IPS-15b (cell line): ENCODE measurements at regions not wholly inside any gene's neighbourhood (a gene's known extent, or its start where the extent isn't known, plus 50 kb on each side); places are given as distances from the start of the nearest gene placed in this dataset.

Source experiments
- H3K27me3 ChIP-seq: one replicate; pipeline ENCODE4 v1.6.1; 2013; ENCODE audit warnings: low read length; ENCODE audit not compliant: control insufficient read depth, insufficient read depth
- H3K36me3 ChIP-seq: one replicate; pipeline ENCODE4 v1.6.1; 2013; ENCODE audit warnings: low read length; ENCODE audit not compliant: control insufficient read depth, insufficient read depth
- H3K4me1 ChIP-seq: one replicate; pipeline ENCODE4 v1.6.1; 2013; ENCODE audit warnings: mild to moderate bottlenecking, low read length; ENCODE audit not compliant: control insufficient read depth, insufficient read depth
- H3K4me3 ChIP-seq: one replicate; pipeline ENCODE4 v1.5.1; 2013; ENCODE audit warnings: low read depth, low read length
- H3K9ac ChIP-seq: one replicate; pipeline ENCODE4 v1.6.1; 2013; ENCODE audit warnings: low read depth, mild to moderate bottlenecking, low read length
- H3K9me3 ChIP-seq: one replicate; pipeline ENCODE4 v1.6.1; 2013; ENCODE audit warnings: mild to moderate bottlenecking, low read length; ENCODE audit not compliant: control insufficient read depth, insufficient read depth

DNA sequence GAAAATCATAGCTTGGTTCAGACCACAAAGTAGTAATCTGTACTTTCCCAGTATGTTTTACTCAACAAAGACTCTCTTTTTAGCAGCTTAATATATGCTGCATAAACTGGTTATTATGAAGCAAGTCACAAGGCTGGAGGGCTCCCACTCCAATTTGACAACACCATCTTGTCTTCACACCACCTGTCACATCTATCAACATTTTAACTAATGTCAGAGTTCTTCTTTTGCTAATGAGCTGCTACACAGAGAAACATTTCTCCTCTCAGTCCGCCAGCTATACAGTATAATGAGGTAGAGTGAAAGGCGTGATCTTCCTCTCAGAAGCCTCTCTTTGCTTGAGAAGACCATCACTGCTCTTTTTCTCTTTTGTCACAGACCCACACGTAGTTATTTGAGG is 230.1 kb downstream of the BARHL2 start:
- Histone ChIP-seq H3K36me3 (no peaks in the 10 kb centered on the region), H3K27me3 (no peaks in the 10 kb centered on the region), H3K9ac (no peak overlapping the region), H3K9me3 (no peaks in the 10 kb centered on the region), H3K4me3 (no peak overlapping the region), H3K4me1 (no peaks in the 10 kb centered on the region)

DNA sequence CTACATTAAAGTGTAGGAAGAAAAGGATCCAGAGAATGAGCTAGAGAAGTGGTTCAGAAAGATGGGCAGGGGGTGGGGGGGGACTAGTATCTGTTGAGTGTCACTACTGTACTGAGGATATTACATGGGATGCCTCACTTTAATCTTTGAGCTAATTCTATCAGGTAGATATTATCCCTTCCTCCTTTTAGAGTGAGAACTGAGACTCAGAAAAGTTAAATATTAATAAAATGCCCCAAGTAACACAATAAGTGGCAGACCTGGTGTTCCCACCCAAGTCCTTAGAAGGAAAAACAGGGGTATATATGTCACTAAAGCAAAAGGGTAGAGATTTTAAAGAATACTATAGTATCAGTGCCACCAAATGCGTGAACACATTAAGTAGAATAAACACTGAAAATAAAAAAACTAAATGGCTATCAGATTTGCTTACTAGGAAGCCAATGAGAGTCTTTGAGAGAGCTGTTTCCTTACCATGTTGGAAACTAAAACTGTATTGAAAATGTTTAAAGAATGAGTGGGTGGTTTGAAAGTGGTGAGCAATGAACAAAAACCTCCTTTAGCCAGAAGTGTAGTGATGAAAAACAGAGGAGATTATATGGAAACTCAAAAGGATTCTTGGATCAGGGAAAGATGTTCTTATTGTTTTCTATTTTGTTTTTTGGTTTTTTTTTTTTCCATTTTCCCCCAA is 230.8 kb downstream of the BARHL2 start:
- no peaks in the 10 kb centered on the region for H3K36me3 ChIP-seq
- H3K4me1 ChIP-seq: no peaks in the 10 kb centered on the region
- H3K4me3 ChIP-seq: no peak overlapping the region
- H3K9me3 ChIP-seq: no peaks in the 10 kb centered on the region
- no peak overlapping the region for H3K9ac ChIP-seq
- no peaks in the 10 kb centered on the region for H3K27me3 ChIP-seq

DNA sequence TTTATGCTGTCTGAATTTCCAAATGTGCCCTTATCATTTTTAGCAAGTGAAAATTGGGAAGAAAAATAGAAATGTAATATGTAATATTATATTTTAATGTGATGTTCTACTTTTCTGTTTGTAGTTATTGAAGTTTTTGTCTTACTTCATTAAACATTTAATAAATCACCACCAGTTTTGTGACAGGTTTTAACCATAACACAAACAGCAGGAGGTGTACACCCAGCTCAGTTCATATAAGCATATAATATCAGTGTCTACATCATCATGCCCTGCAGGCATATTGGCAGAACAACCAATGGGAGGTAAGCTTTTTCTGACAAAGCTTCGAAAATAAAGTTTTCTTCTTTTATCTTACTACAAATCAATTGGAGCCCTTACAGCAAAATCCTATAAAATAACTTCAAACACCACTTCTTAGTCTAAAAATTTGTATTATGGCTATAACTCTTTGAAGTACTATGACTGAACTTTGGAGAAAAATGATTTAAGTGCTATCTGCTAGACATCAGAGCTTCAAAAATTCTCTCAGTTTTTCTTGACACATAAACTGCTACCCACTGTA is 236.7 kb downstream of the BARHL2 start:
- Histone ChIP-seq H3K9me3 (no peaks in the 10 kb centered on the region), H3K36me3 (no peaks in the 10 kb centered on the region), H3K4me3 (no peak overlapping the region), H3K9ac (no peak overlapping the region), H3K4me1 (no peaks in the 10 kb centered on the region), H3K27me3 (no peaks in the 10 kb centered on the region)

DNA sequence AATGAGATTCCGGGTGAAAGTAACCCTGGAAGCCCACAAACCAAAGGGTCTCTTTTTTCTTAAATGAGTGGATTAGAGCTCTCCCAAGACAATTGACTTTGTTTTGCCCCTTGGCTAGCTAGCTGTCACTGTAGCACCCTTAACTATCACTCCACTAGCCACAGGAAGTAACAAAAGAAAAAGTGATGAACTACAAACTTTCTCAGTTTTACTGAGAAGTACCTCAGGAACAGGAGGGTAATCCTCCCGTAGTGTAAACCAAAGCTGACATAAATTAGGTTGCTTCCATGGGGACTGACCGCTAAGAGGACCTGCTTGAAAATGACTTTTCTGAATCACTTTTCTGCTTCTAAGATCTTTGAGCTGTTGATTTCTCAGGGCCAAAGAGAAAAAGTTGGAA is 240.1 kb downstream of the BARHL2 start:
- H3K36me3 ChIP-seq: no peaks in the 10 kb centered on the region
- H3K4me1 ChIP-seq: no peaks in the 10 kb centered on the region
- H3K9ac ChIP-seq: no peak overlapping the region
- H3K27me3 ChIP-seq: no peaks in the 10 kb centered on the region
- no peaks in the 10 kb centered on the region for H3K9me3 ChIP-seq
- H3K4me3 ChIP-seq: no peak overlapping the region

DNA sequence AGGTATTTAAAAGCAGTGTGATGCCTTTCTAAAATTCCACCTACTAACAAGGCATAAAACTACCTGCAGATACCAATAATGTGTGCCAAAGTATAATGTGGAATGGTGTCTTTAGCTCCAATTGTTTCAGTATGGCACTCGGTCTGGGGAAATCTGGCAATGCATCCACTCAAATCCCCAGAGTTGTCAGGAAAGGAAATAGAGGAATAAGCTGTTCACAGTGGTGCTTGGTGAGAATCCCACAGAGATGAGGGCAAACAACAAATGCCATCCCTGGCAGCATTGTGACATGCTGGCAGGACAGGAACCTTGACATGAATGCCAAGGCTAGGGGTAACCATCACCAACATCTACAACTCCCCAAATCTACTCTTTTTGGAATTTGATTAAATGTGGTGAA is 240.7 kb downstream of the BARHL2 start:
- Histone ChIP-seq H3K4me3 (no peak overlapping the region), H3K27me3 (no peaks in the 10 kb centered on the region), H3K36me3 (no peaks in the 10 kb centered on the region), H3K9me3 (no peaks in the 10 kb centered on the region), H3K4me1 (no peaks in the 10 kb centered on the region), H3K9ac (no peak overlapping the region)

DNA sequence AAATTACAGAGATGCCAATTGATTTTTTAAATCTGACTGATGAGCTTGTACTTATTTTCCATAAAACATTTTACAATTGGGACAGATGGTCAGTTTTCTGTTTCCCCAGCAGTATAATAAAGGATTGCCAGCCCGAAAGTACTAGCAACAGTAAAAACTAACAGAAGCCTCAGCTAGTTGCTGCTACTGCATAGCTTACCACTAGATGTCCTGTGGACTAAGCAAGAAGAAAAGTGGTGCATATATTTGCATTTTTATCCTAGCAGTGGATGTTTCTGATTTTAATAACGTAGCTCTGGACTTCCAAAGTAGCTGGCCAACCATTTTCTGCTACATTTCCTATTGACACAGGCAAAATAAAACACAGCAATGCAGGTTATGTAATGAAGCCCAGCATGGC is 241.5 kb downstream of the BARHL2 start:
- Histone ChIP-seq H3K27me3 (no peaks in the 10 kb centered on the region), H3K4me1 (no peaks in the 10 kb centered on the region), H3K9ac (no peak overlapping the region), H3K36me3 (no peaks in the 10 kb centered on the region), H3K4me3 (no peak overlapping the region), H3K9me3 (no peaks in the 10 kb centered on the region)

DNA sequence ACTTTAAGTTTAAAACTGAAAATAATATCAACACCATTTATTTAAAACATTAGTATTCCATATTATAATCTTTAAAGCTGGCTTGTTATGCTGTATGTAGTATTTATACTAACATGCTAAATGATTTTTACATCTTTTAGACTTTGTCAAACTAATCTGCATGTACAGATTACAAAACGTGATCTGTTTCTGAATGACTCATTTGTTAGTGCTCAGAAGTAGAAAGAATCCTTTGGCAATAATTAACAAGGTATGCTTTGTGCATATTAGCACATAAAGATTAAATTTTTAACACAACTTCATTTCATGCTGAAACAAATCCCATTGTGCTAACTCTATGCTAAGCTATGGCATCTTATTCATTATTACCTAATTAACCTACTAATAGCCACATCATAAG is 242.4 kb downstream of the BARHL2 start:
- no peaks in the 10 kb centered on the region for H3K36me3 ChIP-seq
- H3K9me3 ChIP-seq: no peaks in the 10 kb centered on the region
- H3K9ac ChIP-seq: no peak overlapping the region
- no peaks in the 10 kb centered on the region for H3K27me3 ChIP-seq
- H3K4me3 ChIP-seq: no peak overlapping the region
- no peaks in the 10 kb centered on the region for H3K4me1 ChIP-seq

DNA sequence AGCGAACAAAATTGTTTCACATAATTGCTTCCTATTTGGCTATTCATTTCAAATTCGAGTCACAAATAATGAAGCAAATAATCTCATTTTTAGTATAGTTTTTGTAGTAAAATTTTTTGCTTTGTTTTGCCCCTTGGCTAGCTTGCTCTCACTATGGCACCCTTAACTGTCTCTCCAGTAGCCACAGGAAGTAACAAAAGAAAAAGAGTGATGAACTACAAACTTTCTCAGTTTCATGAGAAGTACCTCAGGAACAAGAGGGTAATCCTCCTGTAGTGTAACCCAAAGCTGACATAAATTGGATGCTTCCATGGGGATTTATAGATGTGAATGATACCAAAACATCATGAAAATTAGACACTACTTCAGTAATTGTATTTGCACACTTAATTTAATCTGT is 242.9 kb downstream of the BARHL2 start:
- Histone ChIP-seq H3K9ac (no peak overlapping the region), H3K9me3 (no peaks in the 10 kb centered on the region), H3K4me1 (no peaks in the 10 kb centered on the region), H3K27me3 (no peaks in the 10 kb centered on the region), H3K36me3 (no peaks in the 10 kb centered on the region), H3K4me3 (no peak overlapping the region)

DNA sequence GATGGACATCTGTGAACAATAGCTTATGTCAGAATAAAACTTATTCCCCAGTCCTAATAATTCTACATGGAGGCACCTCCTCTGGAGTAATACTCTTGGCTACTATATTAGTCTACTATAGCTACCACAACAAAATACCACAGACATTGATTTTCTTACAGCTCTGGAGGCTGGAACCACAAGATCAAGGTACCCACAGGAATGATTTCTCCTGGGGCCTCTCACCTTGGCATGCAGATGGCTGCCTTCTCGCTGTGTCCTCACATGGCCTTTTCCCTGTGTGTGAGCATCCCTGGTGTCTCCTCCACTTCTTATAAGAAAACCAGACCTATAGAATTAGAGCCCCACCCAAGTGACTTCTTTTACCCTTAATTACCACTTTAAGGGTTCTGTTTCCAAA is 244.3 kb downstream of the BARHL2 start:
- Histone ChIP-seq H3K27me3 (no peaks in the 10 kb centered on the region), H3K4me3 (no peak overlapping the region), H3K9ac (no peak overlapping the region), H3K36me3 (no peaks in the 10 kb centered on the region), H3K9me3 (no peaks in the 10 kb centered on the region), H3K4me1 (no peaks in the 10 kb centered on the region)

DNA sequence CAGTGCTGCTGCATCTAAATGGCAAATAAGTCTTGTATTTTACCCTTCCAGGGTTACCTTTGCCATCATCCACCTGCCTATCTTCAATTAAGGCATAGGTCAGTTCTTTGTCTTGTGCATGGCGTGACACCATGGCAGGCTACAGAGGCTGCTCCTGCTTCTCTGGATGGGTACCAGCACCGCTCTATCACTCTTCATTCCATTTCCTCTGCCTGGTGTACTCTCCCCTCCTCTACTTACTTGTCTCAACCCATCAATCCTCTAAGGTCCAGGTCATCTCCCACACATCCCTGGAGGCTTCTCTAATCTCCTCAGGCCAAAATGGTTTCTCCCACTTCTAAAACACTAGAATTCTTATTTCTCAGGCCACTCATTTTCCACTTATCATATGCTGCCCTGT is 257.5 kb downstream of the BARHL2 start:
- H3K36me3 ChIP-seq: no peaks in the 10 kb centered on the region
- no peaks in the 10 kb centered on the region for H3K9me3 ChIP-seq
- H3K27me3 ChIP-seq: no peaks in the 10 kb centered on the region
- no peak overlapping the region for H3K9ac ChIP-seq
- no peaks in the 10 kb centered on the region for H3K4me1 ChIP-seq
- H3K4me3 ChIP-seq: no peak overlapping the region

DNA sequence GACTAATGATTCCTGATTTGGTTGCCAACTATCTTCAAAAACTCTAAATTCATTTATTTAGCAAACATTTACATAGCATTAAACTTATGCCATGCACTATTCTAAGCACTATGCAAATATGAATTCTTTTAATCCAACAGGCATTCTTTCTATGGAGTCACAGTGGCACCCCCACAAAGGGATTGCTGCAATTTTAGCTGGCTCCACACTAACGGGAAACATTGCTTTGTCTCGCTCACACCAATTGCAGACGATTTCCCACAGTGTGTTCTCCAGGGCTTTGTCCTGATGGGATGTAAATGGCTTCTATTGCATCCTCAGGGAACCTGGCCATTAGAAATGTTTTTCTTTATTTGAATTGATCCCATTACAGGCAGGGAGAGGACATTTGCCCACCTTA is 259.1 kb downstream of the BARHL2 start:
- no peaks in the 10 kb centered on the region for H3K4me1 ChIP-seq
- no peaks in the 10 kb centered on the region for H3K9me3 ChIP-seq
- no peaks in the 10 kb centered on the region for H3K36me3 ChIP-seq
- no peak overlapping the region for H3K9ac ChIP-seq
- H3K27me3 ChIP-seq: no peaks in the 10 kb centered on the region
- no peak overlapping the region for H3K4me3 ChIP-seq

DNA sequence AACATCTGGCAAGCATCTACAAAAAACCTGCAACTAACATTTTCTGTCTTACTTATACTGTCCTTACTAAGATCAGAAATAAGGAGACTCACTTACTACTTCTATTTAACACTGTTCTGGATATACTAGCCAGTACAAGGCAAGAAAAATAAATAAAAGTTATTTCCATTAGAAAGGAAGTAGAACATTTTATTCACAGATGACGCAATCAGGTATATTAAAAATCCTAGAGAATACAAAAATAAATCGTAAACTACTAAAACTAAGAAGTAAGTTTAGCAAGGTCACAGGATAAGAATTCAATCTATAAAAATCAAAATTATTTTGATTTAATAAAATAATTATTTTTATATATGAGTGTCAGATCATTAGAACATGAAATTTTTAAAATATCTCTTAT is 264.6 kb downstream of the BARHL2 start:
- H3K36me3 ChIP-seq: no peaks in the 10 kb centered on the region
- no peak overlapping the region for H3K4me3 ChIP-seq
- H3K9me3 ChIP-seq: no peaks in the 10 kb centered on the region
- H3K4me1 ChIP-seq: no peaks in the 10 kb centered on the region
- H3K9ac ChIP-seq: no peak overlapping the region
- H3K27me3 ChIP-seq: no peaks in the 10 kb centered on the region
